Endothelial cell of umbilical vein (primary cell): ENCODE measurements at regions not wholly inside any gene's neighbourhood (a gene's known extent, or its start where the extent isn't known, plus 50 kb on each side); places are given as distances from the start of the nearest gene placed in this dataset.

Source experiments
- BruUV-seq: library from RNA; stranded (reverse); fragments of 400-500 nt; replicated peaks from 2 replicates; lab custom pipeline; 2021; lab: Mats Ljungman, UMichigan
- CTCF ChIA-PET: fragments of 300-600, 350-600 bp; sonication (Branson Sonifier 250); formaldehyde crosslinking; loops from one replicate; lab custom pipeline; 2021; ENCODE audit warnings: antibody characterized with exemption, inconsistent platforms; lab: Charles Lee
- POLR2A ChIA-PET: fragments of 300-600, 350-600 bp; sonication (Branson Sonifier 250); formaldehyde crosslinking; loops from one replicate; lab custom pipeline; 2021; ENCODE audit warnings: antibody characterized with exemption, inconsistent platforms; lab: Charles Lee
- DNase-seq: peaks from one replicate; pipeline ENCODE4 v3.0.0-alpha.2; 2011; ENCODE audit warnings: low read depth, low spot score
- FAIRE-seq: peaks from 2 replicates; lab custom pipeline; 2011; peaks lifted over from hg19 to GRCh38; lab: Jason Lieb, UNC
- H2AFZ ChIP-seq: 2 replicates; pipeline ENCODE4 v1.6.0; 2012; ENCODE audit warnings: low read depth, low read length, control low read depth, inconsistent platforms
- H3K27ac ChIP-seq: 2 replicates; pipeline ENCODE4 v1.5.1; 2011; ENCODE audit warnings: low read depth, mild to moderate bottlenecking, control low read depth, low read length, moderate library complexity; ENCODE audit not compliant: insufficient read depth
- H3K27me3 ChIP-seq, 2 experiments: 2 replicates each; pipeline versions ENCODE4 v1.6.0 to v1.6.1; 2011; ENCODE audit warnings: low read length in 2 of 2, mixed read lengths in 1 of 2; ENCODE audit not compliant: control insufficient read depth in 2 of 2, insufficient read depth in 2 of 2
- H3K36me3 ChIP-seq, 2 experiments: 2 replicates in 1 of 2; 3 replicates in 1 of 2; pipeline ENCODE4 v1.5.1; 2011; ENCODE audit warnings: low read length in 2 of 2, mild to moderate bottlenecking in 1 of 2, moderate library complexity in 1 of 2; ENCODE audit not compliant: control insufficient read depth in 2 of 2, insufficient read depth in 2 of 2; ENCODE audit errors: extremely low read depth in 1 of 2
- H3K4me1 ChIP-seq: 3 replicates; pipeline ENCODE4 v1.5.1; 2011; ENCODE audit warnings: mild to moderate bottlenecking, low read length; ENCODE audit not compliant: control insufficient read depth, insufficient read depth; ENCODE audit errors: extremely low read depth
- H3K4me2 ChIP-seq: 2 replicates; pipeline ENCODE4 v1.6.1; 2011; ENCODE audit warnings: low read length, control low read depth, mixed read lengths; ENCODE audit not compliant: insufficient read depth
- H3K4me3 ChIP-seq, 3 experiments: fragments of 200-600 bp in 1 of 3; sonication (generic), shearing (Covaris generic) in 1 of 3; replicated peaks in 1 of 3; 2 replicates each; pipeline ENCODE4 v1.5.1; 2011 to 2016; ENCODE audit warnings: control low read depth in 3 of 3, low read length in 3 of 3, mild to moderate bottlenecking in 2 of 3, inconsistent platforms in 1 of 3, low read depth in 1 of 3, moderate library complexity in 1 of 3; ENCODE audit not compliant: insufficient read depth in 1 of 3
- H3K79me2 ChIP-seq: 2 replicates; pipeline ENCODE4 v1.6.0; 2012; ENCODE audit warnings: low read length, inconsistent platforms; ENCODE audit not compliant: control insufficient read depth, insufficient read depth
- H3K9ac ChIP-seq: replicated peaks from 2 replicates; pipeline ENCODE3; 2011; ENCODE audit warnings: low read length, control low read depth; ENCODE audit not compliant: insufficient read depth; ENCODE audit errors: extremely low read depth
- H3K9me1 ChIP-seq: replicated peaks from 3 replicates; pipeline ENCODE4 v1.6.0; 2011; ENCODE audit warnings: mild to moderate bottlenecking, low read length; ENCODE audit not compliant: control insufficient read depth, insufficient read depth; ENCODE audit errors: extremely low read depth
- H3K9me3 ChIP-seq: replicated peaks from 2 replicates; pipeline ENCODE4 v1.5.1; 2012; ENCODE audit warnings: low read length, inconsistent platforms; ENCODE audit not compliant: control insufficient read depth, insufficient read depth
- H4K20me1 ChIP-seq: replicated peaks from 2 replicates; pipeline ENCODE3; 2011; ENCODE audit warnings: mild to moderate bottlenecking, low read length; ENCODE audit not compliant: control insufficient read depth, insufficient read depth; ENCODE audit errors: extremely low read depth
- EZH2 ChIP-seq: IDR thresholded peaks from 2 replicates; pipeline ENCODE4 v1.6.1; 2012; ENCODE audit warnings: borderline replicate concordance, low read depth, mild to moderate bottlenecking, moderate library complexity, low read length, inconsistent platforms; ENCODE audit not compliant: severe bottlenecking
- FOS ChIP-seq: IDR thresholded peaks from 2 replicates; pipeline ENCODE4 v1.6.1; 2011; ENCODE audit warnings: mild to moderate bottlenecking, low read length, moderate library complexity, borderline replicate concordance; ENCODE audit not compliant: insufficient read depth
- GATA2 ChIP-seq: IDR thresholded peaks from 2 replicates; pipeline ENCODE4 v1.7.0; 2011; ENCODE audit warnings: low read depth, mild to moderate bottlenecking, moderate library complexity, mixed read lengths, low read length; ENCODE audit not compliant: insufficient read length, insufficient read depth
- JUN ChIP-seq: IDR thresholded peaks from 2 replicates; pipeline ENCODE4 v1.6.1; 2011; ENCODE audit warnings: borderline replicate concordance, low read depth; ENCODE audit not compliant: insufficient read length, insufficient read depth
- MYC ChIP-seq: IDR thresholded peaks from one replicate; pipeline ENCODE4 v1.6.1; 2011; ENCODE audit warnings: mild to moderate bottlenecking, low read depth, low read length
- POLR2AphosphoS5 ChIP-seq: IDR thresholded peaks from 2 replicates; pipeline ENCODE4 v1.6.1; 2012; ENCODE audit warnings: low read depth, mild to moderate bottlenecking, control low read depth, low read length, moderate library complexity; ENCODE audit not compliant: insufficient read depth
- dilution Hi-C: fragments of 300-500 bp; cut with MboI; formaldehyde crosslinking; loops from one replicate; pipeline ENCODE4 v1.15.0; 2019; ENCODE audit warnings: low sequenced_read_pairs; ENCODE audit not compliant: extremely low pct_ligation_motif_present
- intact Hi-C: fragments of 100-400 bp; cut with micrococcal nuclease; formaldehyde crosslinking; loops from one replicate; pipeline ENCODE4 v1.10.0; 2022
- TF ChIP-seq, protein P1 (sequence below), 2 donors: IDR thresholded peaks; 1 replicate in 1 of 2; 2 replicates in 1 of 2; pipeline ENCODE4 v1.5.1; 2011; ENCODE audit warnings: low read length in 2 of 2, mild to moderate bottlenecking in 2 of 2, moderate library complexity in 2 of 2, control low read depth in 1 of 2, inconsistent platforms in 1 of 2, low read depth in 1 of 2; ENCODE audit not compliant: insufficient read depth in 1 of 2; ENCODE audit errors: extremely low read depth in 1 of 2
- TF ChIP-seq, protein P2 (sequence below): IDR thresholded peaks from 2 replicates; pipeline ENCODE4 v1.6.1; 2011; ENCODE audit not compliant: insufficient read depth, insufficient read length

DNA sequence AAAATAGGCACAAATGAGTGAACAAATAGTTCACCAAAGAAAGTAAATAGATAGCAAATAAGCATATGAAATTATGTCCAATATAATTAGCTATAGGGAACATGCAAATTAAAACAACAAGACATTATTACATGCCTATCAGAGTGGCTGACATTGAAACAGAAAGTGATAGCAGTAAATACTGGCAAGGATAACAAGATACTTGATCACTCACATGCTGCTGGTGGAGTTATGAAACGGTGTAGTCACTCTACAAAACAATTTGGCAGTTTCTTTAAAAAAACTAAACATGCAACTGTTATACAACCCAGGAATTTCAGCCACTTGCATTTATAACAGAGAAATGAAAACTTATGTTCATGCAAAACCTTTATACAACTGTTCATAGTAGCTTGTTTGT lies 439.2 kb upstream of the ACVR2A start:
- Histone ChIP-seq H3K4me1 (no peaks in the 10 kb centered on the region), H3K79me2 (no peaks in the 10 kb centered on the region), H3K36me3 (no peaks in the 10 kb centered on the region), H3K4me3 (no peak overlapping the region), H3K27me3 (no peaks in the 10 kb centered on the region), H3K9ac (no peak overlapping the region), H3K9me3 (no peaks in the 10 kb centered on the region), H3K27ac (no peak overlapping the region), H4K20me1 (no peaks in the 10 kb centered on the region), H3K4me2 (no peak overlapping the region), H3K9me1 (no peaks in the 10 kb centered on the region), H2AFZ (no peak overlapping the region)
- BruUV-seq: no TSS peak
- DNase-seq (no peak), FAIRE-seq (no peak)
- intact Hi-C loops: no loop called here
- TF ChIP-seq, protein P1, sequence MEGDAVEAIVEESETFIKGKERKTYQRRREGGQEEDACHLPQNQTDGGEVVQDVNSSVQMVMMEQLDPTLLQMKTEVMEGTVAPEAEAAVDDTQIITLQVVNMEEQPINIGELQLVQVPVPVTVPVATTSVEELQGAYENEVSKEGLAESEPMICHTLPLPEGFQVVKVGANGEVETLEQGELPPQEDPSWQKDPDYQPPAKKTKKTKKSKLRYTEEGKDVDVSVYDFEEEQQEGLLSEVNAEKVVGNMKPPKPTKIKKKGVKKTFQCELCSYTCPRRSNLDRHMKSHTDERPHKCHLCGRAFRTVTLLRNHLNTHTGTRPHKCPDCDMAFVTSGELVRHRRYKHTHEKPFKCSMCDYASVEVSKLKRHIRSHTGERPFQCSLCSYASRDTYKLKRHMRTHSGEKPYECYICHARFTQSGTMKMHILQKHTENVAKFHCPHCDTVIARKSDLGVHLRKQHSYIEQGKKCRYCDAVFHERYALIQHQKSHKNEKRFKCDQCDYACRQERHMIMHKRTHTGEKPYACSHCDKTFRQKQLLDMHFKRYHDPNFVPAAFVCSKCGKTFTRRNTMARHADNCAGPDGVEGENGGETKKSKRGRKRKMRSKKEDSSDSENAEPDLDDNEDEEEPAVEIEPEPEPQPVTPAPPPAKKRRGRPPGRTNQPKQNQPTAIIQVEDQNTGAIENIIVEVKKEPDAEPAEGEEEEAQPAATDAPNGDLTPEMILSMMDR (IDR thresholded peaks at IDR 0.05; ENCODE audit: extremely low read depth in 1 of 2, insufficient read depth in 1 of 2, low read depth in 1 of 2, low read length in 2 of 2): no peak
- TF ChIP-seq MYC: no peak
- no peak for TF ChIP-seq GATA2
- TF ChIP-seq JUN: no peak
- TF ChIP-seq FOS: no peak
- ChIA-PET POLR2A (no interaction called here), CTCF (no interaction called here)
- dilution Hi-C loops: no loop called here

DNA sequence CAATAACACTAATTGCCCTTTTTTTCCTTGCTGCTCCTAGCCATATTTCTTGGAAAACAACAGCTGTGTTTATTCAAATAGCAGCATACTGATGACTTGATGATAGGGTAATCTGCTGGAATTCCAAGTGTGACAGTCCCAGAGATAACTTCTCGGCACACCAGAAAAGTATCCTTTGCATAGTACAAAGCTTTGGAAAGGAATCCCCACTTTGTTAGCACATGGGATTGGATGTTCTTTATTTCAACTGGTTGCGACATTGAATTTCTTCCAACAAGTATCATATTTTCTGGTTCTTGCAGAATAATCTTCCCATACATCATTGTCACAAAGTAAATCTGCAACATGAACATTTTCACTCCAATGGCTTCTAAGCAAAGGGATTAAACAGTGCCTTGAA lies 445.8 kb upstream of the ACVR2A start:
- no peaks in the 10 kb centered on the region for H3K4me1 ChIP-seq
- H3K36me3 ChIP-seq: no peaks in the 10 kb centered on the region
- CTCF ChIA-PET: no interaction called here
- DNase-seq (no peak), FAIRE-seq (no peak)
- BruUV-seq: no TSS peak
- no peaks in the 10 kb centered on the region for H3K9me1 ChIP-seq
- no peak overlapping the region for H3K4me2 ChIP-seq
- H3K9ac ChIP-seq: no peak overlapping the region
- POLR2A ChIA-PET: no interaction called here
- no peak overlapping the region for H3K4me3 ChIP-seq
- no peaks in the 10 kb centered on the region for H4K20me1 ChIP-seq
- no peaks in the 10 kb centered on the region for H3K27me3 ChIP-seq
- peaks cover 5% of the 10 kb centered on the region for H3K9me3 ChIP-seq
- TF ChIP-seq MYC (no peak), POLR2AphosphoS5 (no peak), EZH2 (no peak), GATA2 (no peak)
- TF ChIP-seq, protein P2, sequence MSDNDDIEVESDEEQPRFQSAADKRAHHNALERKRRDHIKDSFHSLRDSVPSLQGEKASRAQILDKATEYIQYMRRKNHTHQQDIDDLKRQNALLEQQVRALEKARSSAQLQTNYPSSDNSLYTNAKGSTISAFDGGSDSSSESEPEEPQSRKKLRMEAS: no peak
- intact Hi-C loops: no loop called here
- H3K27ac ChIP-seq: no peak overlapping the region
- no peak overlapping the region for H2AFZ ChIP-seq
- dilution Hi-C loops: no loop called here
- H3K79me2 ChIP-seq: no peaks in the 10 kb centered on the region
